ENCODE measurements at regions not wholly inside any gene's neighbourhood (a gene's known extent, or its start where the extent isn't known, plus 50 kb on each side); places are given as distances from the start of the nearest gene placed in this dataset.
"Not testable (repeated sequence)": the region's sequence is repeated elsewhere in the genome, so short reads cannot be mapped to it uniquely, and the experiment has no call there.

GRCh38 chr11:92168936-92169335 is 55.7 kb upstream of the FAT3 start:
- DNase-seq (ENCODE audit: low read depth), result no peak

DNA sequence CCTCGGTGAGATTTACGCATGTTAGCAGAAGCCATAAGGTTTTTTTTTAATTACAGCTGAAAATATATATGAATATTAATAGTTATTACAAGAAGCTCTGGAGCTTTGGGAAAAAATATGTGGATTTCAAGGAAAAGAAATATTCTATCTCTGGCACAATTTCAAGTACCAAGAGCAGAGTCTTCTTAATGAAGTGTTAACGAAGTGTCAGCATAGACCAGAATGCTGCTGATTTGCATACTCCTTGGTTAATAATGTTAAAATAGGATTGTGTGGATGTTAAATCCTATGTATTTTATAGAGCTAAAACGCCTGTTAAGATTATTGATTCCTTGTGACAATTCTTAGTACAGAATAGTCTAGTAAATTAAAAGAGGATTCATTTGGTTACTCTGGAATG is 57.0 kb upstream of the FAT3 start:
- DNase-seq (ENCODE audit: low read depth), result no peak

DNA sequence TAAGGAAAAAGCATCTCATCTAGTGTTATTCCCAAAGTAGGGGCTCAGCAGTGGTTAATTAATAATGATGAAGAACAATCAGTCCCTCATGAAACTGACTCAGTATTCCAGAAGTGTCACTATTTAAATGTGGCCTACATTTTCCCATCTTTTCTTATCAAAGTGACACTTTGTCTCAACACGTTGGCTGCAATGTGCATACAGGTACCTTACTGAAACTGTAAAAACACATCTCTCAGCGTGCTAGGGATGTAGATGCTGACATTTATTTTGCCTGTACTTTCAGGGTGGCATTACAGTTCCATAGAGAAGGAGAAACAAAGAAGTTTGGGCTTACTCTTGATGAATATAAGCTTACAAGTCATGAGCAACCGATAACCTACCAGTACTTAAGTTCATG is 58.3 kb upstream of the FAT3 start:
- DNase-seq (ENCODE audit: low read depth), result no peak

GRCh38 chr11:92163879-92164278 is 60.7 kb upstream of the FAT3 start:
- no peak for DNase-seq (ENCODE audit: low read depth)

DNA sequence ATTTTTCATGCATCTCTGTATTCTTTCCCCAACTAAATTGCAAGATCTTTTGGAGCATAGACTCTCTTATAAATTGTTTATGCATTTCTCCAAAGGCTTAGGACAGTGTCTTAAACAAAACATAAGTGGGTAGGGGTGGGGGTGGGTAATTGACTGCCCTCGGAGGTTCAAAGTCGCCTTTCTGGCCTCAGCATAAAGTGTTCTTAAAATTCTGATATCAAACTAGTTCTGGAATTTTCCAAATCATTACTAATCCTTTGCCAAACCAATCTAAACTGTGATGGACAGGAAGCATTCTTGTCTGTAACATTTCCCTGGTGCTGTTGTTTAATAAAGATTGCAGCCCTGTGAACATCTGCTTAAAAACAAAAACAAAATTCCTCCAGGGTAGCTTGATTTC is 61.8 kb upstream of the FAT3 start:
- no peak for DNase-seq (ENCODE audit: low read depth)

- DNase-seq (ENCODE audit: low read depth), result no peak
These were observed 64.7 kb upstream of the FAT3 start for GRCh38 chr11:92159931-92160330.

- DNase-seq (ENCODE audit: low read depth), result not testable (repeated sequence)
These were observed 67.2 kb upstream of the FAT3 start for GRCh38 chr11:92157390-92157789.

GRCh38 chr11:92154611-92155010 is 70.0 kb upstream of the FAT3 start:
- no peak for DNase-seq (ENCODE audit: low read depth)

GRCh38 chr11:92154110-92154509 is 70.5 kb upstream of the FAT3 start:
- no peak for DNase-seq (ENCODE audit: low read depth)

GRCh38 chr11:92153542-92153941 is 71.1 kb upstream of the FAT3 start:
- DNase-seq (ENCODE audit: low read depth), result no peak

DNA sequence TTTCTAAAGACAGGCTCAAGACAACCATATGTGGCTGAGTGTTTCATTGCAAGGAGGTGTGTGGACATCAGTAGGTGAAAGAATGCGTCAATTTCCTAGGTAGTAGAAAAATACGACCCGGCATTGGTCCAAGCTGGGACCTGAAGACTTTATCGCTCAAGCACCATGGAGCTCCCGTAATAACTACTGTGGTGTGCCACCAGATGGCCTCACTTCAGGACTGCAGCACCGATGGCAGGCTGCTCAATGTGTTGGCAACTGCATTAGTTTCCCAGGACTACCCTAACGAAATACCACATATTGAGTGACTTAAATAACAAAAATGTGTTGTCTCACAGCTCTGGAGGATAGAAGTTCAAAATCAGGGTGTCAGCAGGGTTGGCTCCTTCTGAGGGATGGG is 72.4 kb upstream of the FAT3 start:
- DNase-seq (ENCODE audit: low read depth), result no peak

- no peak for DNase-seq (ENCODE audit: low read depth)
These were observed 74.6 kb upstream of the FAT3 start for GRCh38 chr11:92149996-92150395.

DNA sequence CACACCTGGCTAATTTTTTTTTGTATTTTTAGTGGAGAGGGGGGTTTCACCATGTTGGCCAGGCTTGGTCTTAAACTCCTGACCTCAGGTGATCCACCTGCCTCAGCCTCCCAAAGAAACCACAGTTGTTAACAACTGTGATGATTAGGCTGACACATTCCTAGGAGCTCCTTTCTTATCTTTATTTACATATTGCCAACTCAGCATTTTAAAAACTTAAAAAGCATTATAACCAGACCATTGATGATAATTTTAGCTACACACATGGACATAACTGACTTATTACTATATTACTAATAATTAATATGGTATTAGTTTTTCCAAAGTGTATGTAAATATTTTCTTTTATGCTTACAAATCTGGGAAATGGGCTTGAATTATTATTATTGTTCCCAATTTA is 82.9 kb upstream of the FAT3 start:
- no peak for DNase-seq (ENCODE audit: low read depth)

DNA sequence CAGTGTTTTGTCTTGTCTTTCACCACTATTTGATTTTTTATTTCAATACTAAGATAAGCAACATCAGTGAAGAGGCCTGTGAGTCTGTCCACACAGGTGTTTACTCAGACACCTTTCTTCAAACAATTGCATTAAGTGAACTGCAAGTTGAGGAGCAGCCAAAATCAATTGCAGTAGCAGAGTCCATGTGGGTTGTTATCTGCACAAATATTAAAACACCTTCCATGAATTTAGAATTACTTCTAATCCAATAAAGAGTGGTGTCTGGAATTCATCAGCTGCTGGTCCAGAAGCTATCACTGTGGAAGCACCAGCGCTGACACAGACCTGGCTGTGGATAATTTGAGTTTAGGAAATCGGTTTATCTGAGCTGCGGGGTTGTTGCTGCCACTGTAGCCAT is 83.5 kb upstream of the FAT3 start:
- no peak for DNase-seq (ENCODE audit: low read depth)

GRCh38 chr11:92140021-92140420 is 84.6 kb upstream of the FAT3 start:
- DNase-seq (ENCODE audit: low read depth), result no peak

- DNase-seq (ENCODE audit: low read depth), result no peak
These were observed 86.3 kb upstream of the FAT3 start for GRCh38 chr11:92138296-92138695.

DNA sequence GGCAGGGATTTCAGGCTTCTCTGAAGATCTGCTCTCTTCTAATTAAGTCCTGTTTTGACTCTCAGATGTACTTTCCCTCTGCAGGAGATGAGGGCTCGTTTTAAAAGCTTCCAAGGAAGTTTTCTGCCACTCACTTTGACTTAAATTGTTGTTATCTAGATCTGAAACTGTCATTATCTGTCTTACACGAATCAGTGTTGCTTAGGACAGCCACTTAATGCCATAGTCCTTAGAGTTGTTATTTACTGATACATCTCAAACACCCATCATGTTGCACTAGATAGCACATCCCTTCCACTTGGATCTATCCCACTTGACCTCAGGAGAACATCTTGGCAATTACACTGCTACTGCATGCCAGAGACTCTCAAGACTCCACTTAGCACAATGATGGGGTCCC is 86.9 kb upstream of the FAT3 start:
- no peak for DNase-seq (ENCODE audit: low read depth)

DNA sequence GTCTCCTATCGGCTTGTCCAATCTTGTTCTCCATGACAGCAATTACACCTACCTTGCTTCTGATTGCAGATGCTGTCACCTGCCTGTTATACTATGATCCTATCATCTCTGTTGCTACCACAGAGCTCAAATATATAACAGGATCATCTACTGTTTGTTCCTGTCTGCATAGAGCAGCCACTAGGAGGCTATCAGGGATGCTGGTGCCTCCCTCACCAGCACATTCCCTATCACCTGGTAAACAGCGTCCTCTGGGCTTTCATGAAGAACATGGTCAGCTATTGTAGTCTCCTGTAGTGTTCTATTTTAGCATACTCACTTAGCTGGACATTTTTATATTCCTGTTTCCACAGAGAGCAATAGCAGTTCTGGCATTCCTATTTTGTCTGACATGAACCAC is 87.8 kb upstream of the FAT3 start:
- DNase-seq (ENCODE audit: low read depth), result no peak

DNA sequence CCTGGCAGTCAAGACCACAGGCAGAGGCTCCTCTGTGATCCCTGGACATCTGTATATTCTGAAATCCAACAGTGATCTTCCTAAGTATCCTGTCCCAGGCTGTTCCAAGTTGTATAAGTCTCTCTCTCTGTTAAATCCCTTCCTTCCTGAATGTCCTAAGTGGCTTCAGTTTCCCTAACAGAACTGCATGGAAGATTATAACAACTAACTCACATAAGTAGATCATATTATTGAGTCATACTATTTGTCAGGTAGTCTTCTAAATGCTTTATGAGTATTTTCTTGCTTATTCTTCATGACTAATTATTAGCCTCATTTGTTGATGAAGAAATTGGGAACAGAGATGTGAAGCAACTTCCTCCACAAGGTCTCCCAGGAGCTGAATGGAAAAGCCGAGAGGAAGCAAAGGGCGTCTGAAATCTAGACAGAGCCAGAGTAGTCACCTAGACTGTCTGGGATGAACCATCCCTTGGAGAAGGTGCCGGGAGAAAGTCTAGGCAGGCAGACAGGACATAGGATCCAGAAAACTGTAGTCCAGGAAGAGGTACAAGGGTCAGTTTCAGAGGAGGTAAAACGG is 93.2 kb upstream of the FAT3 start:
- no peak for DNase-seq (ENCODE audit: low read depth)

DNA sequence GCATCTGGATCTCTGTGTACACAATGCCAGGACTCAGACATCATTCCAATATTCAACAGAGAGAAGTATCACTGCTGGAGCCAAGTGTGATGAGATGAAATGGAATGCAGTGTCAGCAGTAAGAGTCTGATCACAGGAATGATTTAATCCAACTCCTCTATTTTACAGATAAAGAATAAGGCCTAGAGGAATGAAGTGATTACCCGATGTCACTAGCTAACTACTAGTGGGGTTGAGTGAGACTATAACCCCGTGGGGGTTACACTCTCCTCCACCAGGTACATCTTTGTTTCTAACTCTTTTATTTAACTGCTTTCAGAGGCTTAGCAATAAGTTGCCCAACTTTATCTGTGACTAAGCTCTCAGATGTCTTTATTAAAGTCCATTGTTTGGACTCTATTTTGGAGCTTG is 94.2 kb upstream of the FAT3 start:
- DNase-seq (ENCODE audit: low read depth), result no peak

DNA sequence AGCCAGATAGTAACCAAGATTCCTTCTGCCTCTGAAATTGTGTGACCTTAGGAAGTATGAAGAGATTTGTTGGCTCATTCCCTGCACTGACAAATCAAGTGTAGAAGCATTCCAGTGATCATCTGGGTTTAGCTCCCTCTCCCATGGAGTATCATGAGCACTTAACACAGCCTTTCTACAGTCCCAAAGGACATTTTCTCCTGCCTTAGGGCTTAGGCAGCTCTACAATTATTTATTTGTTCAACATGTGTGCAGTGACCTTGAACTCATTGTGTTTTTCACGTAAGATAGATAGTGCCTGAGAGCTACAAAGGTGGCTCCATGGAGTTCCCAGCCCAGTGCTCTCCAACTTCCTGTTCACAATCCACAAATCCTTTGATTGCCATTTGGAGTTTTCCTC is 94.8 kb upstream of the FAT3 start:
- DNase-seq (ENCODE audit: low read depth), result no peak

- DNase-seq (ENCODE audit: low read depth), result no peak
These were observed 96.6 kb upstream of the FAT3 start for GRCh38 chr11:92128026-92128425.

GRCh38 chr11:92125321-92125720 is 99.3 kb upstream of the FAT3 start:
- no peak for DNase-seq (ENCODE audit: low read depth)

GRCh38 chr11:92123540-92123939 is 101.1 kb upstream of the FAT3 start:
- DNase-seq (ENCODE audit: low read depth), result no peak

All from myocyte (in vitro differentiated cells).